ENCODE measurements at regions not wholly inside any gene's neighbourhood (a gene's known extent, or its start where the extent isn't known, plus 50 kb on each side); places are given as distances from the start of the nearest gene placed in this dataset.

DNA sequence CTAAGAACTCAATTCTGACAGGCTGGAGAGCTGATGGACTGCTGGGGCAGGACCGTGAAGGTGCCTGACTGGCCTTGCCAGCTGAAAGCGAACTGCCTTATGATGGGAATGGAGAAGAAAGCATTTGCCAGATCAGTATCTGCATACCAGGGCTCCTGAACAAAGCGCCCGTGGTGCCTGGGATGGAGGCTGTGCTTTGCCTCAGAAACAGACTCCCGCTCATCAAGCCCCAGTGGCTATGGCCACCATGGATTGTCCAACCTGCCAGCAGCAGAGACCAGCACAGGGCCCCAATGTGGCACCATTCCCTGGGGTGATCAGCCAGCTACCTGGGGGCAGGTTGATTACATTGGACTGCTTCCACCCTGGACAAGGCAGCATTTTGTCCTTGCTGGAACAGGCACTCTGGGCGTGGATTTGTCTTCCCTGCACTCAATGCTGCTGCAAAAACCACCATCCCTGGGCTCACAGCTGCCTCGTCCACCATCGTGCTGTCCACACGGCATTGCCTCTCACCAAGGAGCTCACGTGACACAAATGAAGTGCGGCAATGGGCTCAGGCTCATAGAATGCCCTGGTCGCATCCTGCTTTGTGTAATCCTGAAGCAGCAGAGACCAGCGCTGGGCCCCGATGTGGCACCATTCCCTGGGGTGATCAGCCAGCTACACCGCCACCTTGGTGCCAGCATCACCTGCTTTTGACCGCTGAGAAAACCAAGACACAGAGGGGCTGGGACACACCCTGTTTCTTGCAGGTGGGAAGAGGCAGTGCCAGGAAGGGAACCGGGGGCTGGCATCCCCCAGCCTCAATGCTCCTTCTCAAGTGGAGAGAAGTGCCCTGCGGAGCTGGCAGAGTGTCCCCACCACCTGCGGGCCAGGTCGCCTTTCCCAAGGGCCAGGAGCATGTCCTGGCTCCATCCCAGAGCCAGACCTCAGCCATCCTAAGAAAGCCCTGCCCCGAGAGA, 1367.5 kb downstream of the BRD1 start:
- no peak for TF ChIP-seq POLR2A (IDR thresholded peaks at IDR 0.05; ENCODE audit: low read depth, low read length)
- TF ChIP-seq, protein P1, sequence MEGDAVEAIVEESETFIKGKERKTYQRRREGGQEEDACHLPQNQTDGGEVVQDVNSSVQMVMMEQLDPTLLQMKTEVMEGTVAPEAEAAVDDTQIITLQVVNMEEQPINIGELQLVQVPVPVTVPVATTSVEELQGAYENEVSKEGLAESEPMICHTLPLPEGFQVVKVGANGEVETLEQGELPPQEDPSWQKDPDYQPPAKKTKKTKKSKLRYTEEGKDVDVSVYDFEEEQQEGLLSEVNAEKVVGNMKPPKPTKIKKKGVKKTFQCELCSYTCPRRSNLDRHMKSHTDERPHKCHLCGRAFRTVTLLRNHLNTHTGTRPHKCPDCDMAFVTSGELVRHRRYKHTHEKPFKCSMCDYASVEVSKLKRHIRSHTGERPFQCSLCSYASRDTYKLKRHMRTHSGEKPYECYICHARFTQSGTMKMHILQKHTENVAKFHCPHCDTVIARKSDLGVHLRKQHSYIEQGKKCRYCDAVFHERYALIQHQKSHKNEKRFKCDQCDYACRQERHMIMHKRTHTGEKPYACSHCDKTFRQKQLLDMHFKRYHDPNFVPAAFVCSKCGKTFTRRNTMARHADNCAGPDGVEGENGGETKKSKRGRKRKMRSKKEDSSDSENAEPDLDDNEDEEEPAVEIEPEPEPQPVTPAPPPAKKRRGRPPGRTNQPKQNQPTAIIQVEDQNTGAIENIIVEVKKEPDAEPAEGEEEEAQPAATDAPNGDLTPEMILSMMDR (conservative IDR thresholded peaks at IDR 0.05; ENCODE audit: low read depth, low read length) = no peak

All from IMR-90 (cell line).